NT2/D1 (cell line): ENCODE measurements at regions not wholly inside any gene's neighbourhood (a gene's known extent, or its start where the extent isn't known, plus 50 kb on each side); places are given as distances from the start of the nearest gene placed in this dataset.

Source experiments
- YY1 ChIP-seq: IDR thresholded peaks from 2 replicates; pipeline ENCODE4 v1.6.1; 2011; ENCODE audit not compliant: insufficient read length, insufficient read depth
- ZNF274 ChIP-seq: IDR thresholded peaks from 2 replicates; pipeline ENCODE4 v1.6.1; 2011; ENCODE audit warnings: mild to moderate bottlenecking, low read depth, low read length

- TF ChIP-seq ZNF274: no peak
- no peak for TF ChIP-seq YY1
Measured at GRCh38 chrX:87167841-87168240, 349.8 kb upstream of the KLHL4 start.
